ENCODE measurements at regions not wholly inside any gene's neighbourhood (a gene's known extent, or its start where the extent isn't known, plus 50 kb on each side); places are given as distances from the start of the nearest gene placed in this dataset.
"Not testable (repeated sequence)": the region's sequence is repeated elsewhere in the genome, so short reads cannot be mapped to it uniquely, and the experiment has no call there.

DNA sequence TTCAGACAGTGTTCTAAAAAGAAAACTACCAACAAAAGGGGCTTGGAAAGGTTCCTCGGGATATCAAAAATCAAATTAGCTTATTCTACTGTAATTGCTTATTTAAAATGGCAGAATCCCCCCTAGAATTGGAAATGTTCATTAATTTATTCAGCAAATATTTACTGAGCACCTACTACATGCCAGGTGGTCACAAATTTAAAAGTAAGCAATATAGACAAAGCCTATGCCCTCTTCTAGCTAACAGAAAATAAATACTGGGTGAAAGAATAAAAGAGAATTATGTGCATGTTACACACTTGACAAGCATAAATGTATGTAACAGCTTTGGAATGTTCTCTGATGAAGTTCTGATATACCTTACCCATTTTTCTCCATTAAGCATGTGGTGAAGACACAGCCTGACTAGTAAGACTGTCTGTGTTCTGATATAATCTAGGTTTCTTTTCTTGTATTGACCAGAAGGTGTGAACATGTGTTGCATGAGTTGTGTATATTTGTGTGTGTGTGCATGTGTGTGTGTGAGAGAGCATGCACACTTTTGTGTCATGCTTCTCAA lies 606.7 kb upstream of the CITED2 start:
- no TSS peak for BruUV-seq (replicated peaks)
- POLR2A ChIA-PET (ENCODE audit: unreplicated experiment): no interaction called here
- Histone ChIP-seq H3K27me3 (ENCODE audit: insufficient read depth, low read depth) (no peaks in the 10 kb centered on the region), H2AFZ (no peak overlapping the region), H3F3A (ENCODE audit: insufficient read depth, low read depth) (peaks cover 23% of the 10 kb centered on the region), H4K20me1 (ENCODE audit: insufficient read depth) (no peaks in the 10 kb centered on the region), H3K9me3 (ENCODE audit: insufficient read depth, low read depth) (peaks cover 7% of the 10 kb centered on the region; the same call in 1 of the 2 replicates), H3K4me2 (peak overlapping the region; percentile 49), H3K9me2 (ENCODE audit: insufficient read depth) (no peaks in the 10 kb centered on the region), H3K27ac (0 out of 2 replicates have a peak overlapping the region, but pooled peaks have one; percentile 24), H3K4me1 (replicated peaks; ENCODE audit: insufficient read depth) (peaks cover 50% of the 10 kb centered on the region), H3K79me2 (ENCODE audit: low read depth) (no peaks in the 10 kb centered on the region), H3K36me3 (ENCODE audit: low read depth) (no peaks in the 10 kb centered on the region), H3K4me3 (no peak overlapping the region)
- CTCF ChIA-PET: no interaction called here
- intact Hi-C loops (cut with micrococcal nuclease; ENCODE audit: unreplicated experiment): loop anchor here (5.0 kb wide), 1 partner anchor 214 kb away; no protein-coding TSS in a partner anchor
- TF ChIP-seq, protein P1, sequence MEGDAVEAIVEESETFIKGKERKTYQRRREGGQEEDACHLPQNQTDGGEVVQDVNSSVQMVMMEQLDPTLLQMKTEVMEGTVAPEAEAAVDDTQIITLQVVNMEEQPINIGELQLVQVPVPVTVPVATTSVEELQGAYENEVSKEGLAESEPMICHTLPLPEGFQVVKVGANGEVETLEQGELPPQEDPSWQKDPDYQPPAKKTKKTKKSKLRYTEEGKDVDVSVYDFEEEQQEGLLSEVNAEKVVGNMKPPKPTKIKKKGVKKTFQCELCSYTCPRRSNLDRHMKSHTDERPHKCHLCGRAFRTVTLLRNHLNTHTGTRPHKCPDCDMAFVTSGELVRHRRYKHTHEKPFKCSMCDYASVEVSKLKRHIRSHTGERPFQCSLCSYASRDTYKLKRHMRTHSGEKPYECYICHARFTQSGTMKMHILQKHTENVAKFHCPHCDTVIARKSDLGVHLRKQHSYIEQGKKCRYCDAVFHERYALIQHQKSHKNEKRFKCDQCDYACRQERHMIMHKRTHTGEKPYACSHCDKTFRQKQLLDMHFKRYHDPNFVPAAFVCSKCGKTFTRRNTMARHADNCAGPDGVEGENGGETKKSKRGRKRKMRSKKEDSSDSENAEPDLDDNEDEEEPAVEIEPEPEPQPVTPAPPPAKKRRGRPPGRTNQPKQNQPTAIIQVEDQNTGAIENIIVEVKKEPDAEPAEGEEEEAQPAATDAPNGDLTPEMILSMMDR (conservative IDR thresholded peaks at IDR 0.05): no peak
- TF ChIP-seq EZH2 (IDR thresholded peaks at IDR 0.05; ENCODE audit: low read depth): no peak
- DNase-seq: no peak

DNA sequence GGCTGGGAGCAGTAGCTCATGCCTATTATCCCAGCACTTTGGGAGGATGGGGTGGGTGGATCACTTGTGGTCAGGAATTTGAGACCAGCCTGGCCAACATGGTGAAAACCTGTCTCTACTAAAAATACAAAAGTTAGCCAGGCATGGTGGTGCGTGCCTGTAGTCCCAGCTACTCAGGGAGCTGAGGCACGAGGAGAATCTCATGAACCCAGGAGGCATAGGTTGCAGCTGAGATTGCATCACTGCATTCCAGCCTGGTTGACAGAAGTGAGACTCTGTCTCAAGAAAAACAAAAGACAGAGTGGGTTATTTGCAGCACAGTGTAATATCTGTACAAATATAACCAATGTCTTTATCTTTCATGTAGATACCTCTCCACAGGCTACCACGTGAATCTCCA lies 606.2 kb upstream of the CITED2 start:
- H3K27me3 ChIP-seq (ENCODE audit: insufficient read depth, low read depth); H3K27ac ChIP-seq; H3K4me2 ChIP-seq; BruUV-seq (replicated peaks); H4K20me1 ChIP-seq (ENCODE audit: insufficient read depth); POLR2A ChIA-PET (ENCODE audit: unreplicated experiment); H3K4me3 ChIP-seq; H2AFZ ChIP-seq; DNase-seq; H3K9me2 ChIP-seq (ENCODE audit: insufficient read depth); H3K79me2 ChIP-seq (ENCODE audit: low read depth); CTCF ChIA-PET; H3K36me3 ChIP-seq (ENCODE audit: low read depth); H3K9me3 ChIP-seq (ENCODE audit: insufficient read depth, low read depth): not testable (repeated sequence)
- H3F3A ChIP-seq (ENCODE audit: insufficient read depth, low read depth): peaks cover 23% of the 10 kb centered on the region
- intact Hi-C loops (cut with micrococcal nuclease; ENCODE audit: unreplicated experiment): loop anchor here (5.0 kb wide), 1 partner anchor 213 kb away; no protein-coding TSS in a partner anchor
- H3K4me1 ChIP-seq (replicated peaks; ENCODE audit: insufficient read depth): peaks cover 50% of the 10 kb centered on the region

DNA sequence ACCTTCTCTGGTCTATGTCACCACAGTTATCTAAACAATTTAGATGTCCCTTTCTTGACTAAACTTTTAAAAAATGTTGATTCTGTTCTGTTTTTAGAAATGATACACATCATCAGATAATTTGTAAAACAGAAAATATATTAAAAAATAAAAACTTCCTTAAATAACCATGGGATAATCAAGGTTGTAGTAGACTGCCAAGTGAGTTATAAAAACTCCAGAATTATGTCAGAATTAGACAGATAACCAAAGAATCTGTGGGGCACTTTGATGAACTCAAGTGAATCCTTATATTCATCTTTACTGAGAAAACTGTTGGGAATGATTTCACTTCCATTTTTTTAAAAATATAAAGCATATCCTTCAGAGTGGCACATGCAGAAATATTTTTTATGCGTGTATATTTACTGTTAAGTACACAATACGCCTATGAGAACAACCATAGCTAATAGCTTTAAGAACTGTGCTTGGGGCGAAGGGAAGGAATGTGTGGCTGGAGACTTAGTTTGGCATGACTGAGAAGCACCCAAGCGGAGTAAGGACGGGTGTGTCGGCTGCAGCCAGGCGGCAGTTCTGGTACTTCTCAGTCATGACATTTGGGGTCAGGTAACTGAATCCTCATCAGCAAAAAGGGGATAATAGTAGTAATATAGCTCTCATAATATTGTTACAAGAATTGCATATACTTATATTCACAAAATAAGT lies 604.7 kb upstream of the CITED2 start:
- Histone ChIP-seq H3K79me2 (ENCODE audit: low read depth) (no peaks in the 10 kb centered on the region), H3F3A (ENCODE audit: insufficient read depth, low read depth) (peaks cover 23% of the 10 kb centered on the region), H3K27me3 (ENCODE audit: insufficient read depth, low read depth) (no peaks in the 10 kb centered on the region), H3K4me3 (no peak overlapping the region), H3K4me1 (replicated peaks; ENCODE audit: insufficient read depth) (peaks cover 50% of the 10 kb centered on the region), H3K9me2 (ENCODE audit: insufficient read depth) (no peaks in the 10 kb centered on the region), H4K20me1 (ENCODE audit: insufficient read depth) (no peaks in the 10 kb centered on the region), H3K9me3 (ENCODE audit: insufficient read depth, low read depth) (peaks cover 5% of the 10 kb centered on the region; the same call in 1 of the 2 replicates), H3K27ac (no peak overlapping the region), H3K4me2 (no peak overlapping the region), H3K36me3 (ENCODE audit: low read depth) (no peaks in the 10 kb centered on the region), H2AFZ (no peak overlapping the region)
- ChIA-PET POLR2A (ENCODE audit: unreplicated experiment) (interaction anchor here (0.6 to 0.7 kb wide), 2 partner anchors 239 to 1160 kb away, joined by 3 to 4 read pairs; no protein-coding TSS in a partner anchor), CTCF (no interaction called here)
- DNase-seq: no peak
- intact Hi-C loops (cut with micrococcal nuclease; ENCODE audit: unreplicated experiment): no loop called here
- TF ChIP-seq, protein P1 (conservative IDR thresholded peaks at IDR 0.05): no peak
- TF ChIP-seq EZH2 (IDR thresholded peaks at IDR 0.05; ENCODE audit: low read depth): no peak
- no TSS peak for BruUV-seq (replicated peaks)

Measured in PC-9 (cell line).